Mucosa of rectum (tissue), 2 donors: ENCODE measurements at regions not wholly inside any gene's neighbourhood (a gene's known extent, or its start where the extent isn't known, plus 50 kb on each side); places are given as distances from the start of the nearest gene placed in this dataset.
"Not testable (repeated sequence)": the region's sequence is repeated elsewhere in the genome, so short reads cannot be mapped to it uniquely, and the experiment has no call there.

Source experiments
- H3K27ac ChIP-seq, 2 donors: one replicate each; pipeline ENCODE4 v1.7.0; 2013; ENCODE audit warnings: inconsistent platforms in 2 of 2, low read depth in 2 of 2, low read length in 2 of 2
- H3K27me3 ChIP-seq, 2 donors: one replicate each; pipeline ENCODE4 v1.7.0; 2013; ENCODE audit warnings: low read length in 2 of 2; ENCODE audit not compliant: control insufficient read depth in 2 of 2, insufficient read depth in 2 of 2
- H3K36me3 ChIP-seq, 2 donors: one replicate each; pipeline ENCODE4 v1.7.0; 2013; ENCODE audit warnings: low read length in 2 of 2; ENCODE audit not compliant: control insufficient read depth in 2 of 2, insufficient read depth in 2 of 2
- H3K4me1 ChIP-seq, 2 donors: one replicate each; pipeline ENCODE4 v1.7.0; 2013; ENCODE audit warnings: low read length in 2 of 2, mild to moderate bottlenecking in 1 of 2; ENCODE audit not compliant: control insufficient read depth in 2 of 2, insufficient read depth in 2 of 2
- H3K4me3 ChIP-seq, 2 donors: one replicate each; pipeline ENCODE4 v1.7.0; 2013; ENCODE audit warnings: low read length in 2 of 2
- H3K9ac ChIP-seq, 2 donors: one replicate each; pipeline ENCODE4 v1.7.0; 2013; ENCODE audit warnings: low read length in 2 of 2, low read depth in 1 of 2, mild to moderate bottlenecking in 1 of 2
- H3K9me3 ChIP-seq, 2 donors: one replicate each; pipeline ENCODE4 v1.7.0; 2013; ENCODE audit warnings: low read length in 2 of 2; ENCODE audit not compliant: control insufficient read depth in 2 of 2
- donor health status: healthy.
- donor health status: Normal muscosa, but diverticular disease.

DNA sequence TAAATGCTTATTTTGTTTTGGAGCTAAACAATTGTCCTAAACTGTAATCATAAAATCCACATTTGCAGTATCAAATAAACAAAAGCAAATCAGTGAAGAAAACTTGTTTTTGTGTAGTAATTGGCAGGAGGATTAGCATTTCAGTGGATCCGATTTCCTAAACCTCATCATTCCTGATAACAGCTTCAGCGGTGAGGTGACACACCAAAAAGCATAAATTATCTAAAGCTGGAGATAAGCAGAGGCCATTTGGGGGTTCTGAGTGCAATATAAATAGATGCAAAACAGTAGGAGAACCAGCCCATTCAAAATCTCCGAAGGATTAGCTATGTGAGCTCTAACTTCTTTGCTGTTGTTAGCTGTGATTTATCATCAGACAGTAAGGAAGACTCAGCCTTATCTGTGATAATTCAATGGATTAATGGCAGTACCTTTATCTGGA is 235.8 kb downstream of the EPHA7 start:
- no peak overlapping the region for H3K27ac ChIP-seq
- no peaks in the 10 kb centered on the region for H3K36me3 ChIP-seq
- no peak overlapping the region for H3K9ac ChIP-seq
- no peaks in the 10 kb centered on the region for H3K4me1 ChIP-seq
- no peak overlapping the region for H3K4me3 ChIP-seq
- H3K9me3 ChIP-seq, result no peaks in the 10 kb centered on the region
- no peaks in the 10 kb centered on the region for H3K27me3 ChIP-seq

- H3K4me1 ChIP-seq, result no peaks in the 10 kb centered on the region
- H3K36me3 ChIP-seq, result no peaks in the 10 kb centered on the region
- no peak overlapping the region for H3K9ac ChIP-seq
- H3K27ac ChIP-seq, result no peak overlapping the region
- no peak overlapping the region for H3K4me3 ChIP-seq
- H3K9me3 ChIP-seq, result no peaks in the 10 kb centered on the region
- H3K27me3 ChIP-seq, result no peaks in the 10 kb centered on the region
Observed at GRCh38 chr6:93182938-93183479, 236.3 kb downstream of the EPHA7 start.

GRCh38 chr6:93177918-93178317 is 241.4 kb downstream of the EPHA7 start:
- Histone ChIP-seq H3K36me3 (no peaks in the 10 kb centered on the region), H3K9ac (no peak overlapping the region), H3K4me3 (no peak overlapping the region), H3K27me3 (no peaks in the 10 kb centered on the region), H3K27ac (no peak overlapping the region), H3K9me3 (no peaks in the 10 kb centered on the region), H3K4me1 (no peaks in the 10 kb centered on the region)

DNA sequence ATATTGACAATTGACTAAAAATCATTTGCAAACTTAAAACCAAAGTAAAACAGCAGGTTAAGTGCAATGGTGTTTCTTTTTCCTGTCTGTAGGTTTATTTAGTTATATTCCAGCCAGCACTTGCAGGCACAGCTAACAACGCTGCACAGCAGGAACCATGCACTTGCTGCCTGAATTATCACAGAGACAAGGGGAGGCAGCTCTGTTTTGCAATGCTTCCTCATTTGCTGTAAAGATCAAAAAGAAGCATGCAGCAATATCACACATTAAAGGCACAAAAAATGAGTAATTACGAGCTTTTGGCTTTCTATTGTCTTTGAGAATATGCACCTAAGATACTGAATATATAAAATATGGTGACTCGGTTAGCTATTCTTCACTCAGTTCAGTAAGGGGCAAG is 241.9 kb downstream of the EPHA7 start:
- Histone ChIP-seq H3K4me1 (no peaks in the 10 kb centered on the region), H3K27ac (no peak overlapping the region), H3K4me3 (no peak overlapping the region), H3K27me3 (no peaks in the 10 kb centered on the region), H3K36me3 (no peaks in the 10 kb centered on the region), H3K9ac (no peak overlapping the region), H3K9me3 (no peaks in the 10 kb centered on the region)

DNA sequence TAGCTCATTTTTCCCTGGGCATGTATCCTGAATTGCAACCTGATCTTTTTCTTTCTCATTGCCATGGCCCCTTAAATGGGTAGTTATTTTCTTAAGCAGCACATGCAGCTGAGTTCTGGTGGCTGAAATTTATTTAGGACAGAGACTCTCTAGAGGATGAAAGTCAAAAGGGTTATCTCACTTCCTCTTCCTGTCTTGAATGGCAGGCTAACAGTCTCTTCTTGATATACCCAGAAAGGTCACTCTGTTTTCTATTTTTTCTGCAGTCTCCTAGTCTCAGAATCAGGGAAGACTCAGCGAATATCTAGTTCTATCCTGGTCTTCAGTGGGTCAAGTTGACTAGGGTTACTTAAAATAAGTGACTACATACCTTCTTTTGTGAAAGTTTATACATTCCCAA is 243.3 kb downstream of the EPHA7 start:
- H3K9me3 ChIP-seq, result no peaks in the 10 kb centered on the region

GRCh38 chr6:93173573-93173972 is 245.8 kb downstream of the EPHA7 start:
- H3K9ac ChIP-seq, H3K4me3 ChIP-seq, H3K9me3 ChIP-seq, H3K27ac ChIP-seq, H3K27me3 ChIP-seq, H3K36me3 ChIP-seq, H3K4me1 ChIP-seq: not testable (repeated sequence)

More for the DNA sequence above, 243.3 kb downstream of the EPHA7 start:
- Histone ChIP-seq H3K9ac (no peak overlapping the region), H3K27me3 (no peaks in the 10 kb centered on the region), H3K4me1 (no peaks in the 10 kb centered on the region), H3K36me3 (no peaks in the 10 kb centered on the region), H3K27ac (no peak overlapping the region), H3K4me3 (no peak overlapping the region)

DNA sequence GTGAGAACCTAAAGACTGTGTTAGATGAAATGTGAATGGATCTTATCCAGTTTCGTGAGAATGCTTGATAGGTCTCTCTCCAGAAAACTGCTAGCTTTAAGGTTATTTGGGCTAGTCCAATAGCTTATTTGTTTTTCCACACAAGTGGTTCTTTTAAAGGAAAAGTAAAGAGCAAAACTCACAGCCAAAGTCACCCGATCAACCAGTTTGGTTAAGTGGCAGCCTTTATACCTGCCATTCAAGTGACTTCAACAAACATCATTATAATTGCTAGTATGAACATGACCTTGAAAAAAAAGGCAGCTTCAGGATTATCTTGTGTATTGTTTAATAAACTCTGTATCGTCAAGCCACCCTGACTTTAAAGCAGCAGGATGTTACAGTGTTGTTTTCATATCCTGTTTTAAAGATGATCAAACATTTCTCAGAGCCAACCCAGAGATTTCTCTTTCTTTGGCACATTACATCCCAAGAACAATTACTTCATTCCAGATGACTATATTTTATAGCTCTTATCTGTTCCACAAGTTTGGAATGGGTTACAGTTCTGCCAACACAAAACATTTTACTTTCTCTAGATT is 253.4 kb downstream of the EPHA7 start:
- no peaks in the 10 kb centered on the region for H3K36me3 ChIP-seq
- no peak overlapping the region for H3K4me3 ChIP-seq
- H3K4me1 ChIP-seq, result no peaks in the 10 kb centered on the region
- no peaks in the 10 kb centered on the region for H3K27me3 ChIP-seq
- H3K27ac ChIP-seq, result no peak overlapping the region
- no peak overlapping the region for H3K9ac ChIP-seq
- no peaks in the 10 kb centered on the region for H3K9me3 ChIP-seq

- Histone ChIP-seq H3K9ac (no peak overlapping the region), H3K4me3 (no peak overlapping the region), H3K9me3 (no peaks in the 10 kb centered on the region), H3K27me3 (no peaks in the 10 kb centered on the region), H3K27ac (no peak overlapping the region), H3K36me3 (no peaks in the 10 kb centered on the region), H3K4me1 (no peaks in the 10 kb centered on the region)
Observed at GRCh38 chr6:93164781-93165180, 254.6 kb downstream of the EPHA7 start.

DNA sequence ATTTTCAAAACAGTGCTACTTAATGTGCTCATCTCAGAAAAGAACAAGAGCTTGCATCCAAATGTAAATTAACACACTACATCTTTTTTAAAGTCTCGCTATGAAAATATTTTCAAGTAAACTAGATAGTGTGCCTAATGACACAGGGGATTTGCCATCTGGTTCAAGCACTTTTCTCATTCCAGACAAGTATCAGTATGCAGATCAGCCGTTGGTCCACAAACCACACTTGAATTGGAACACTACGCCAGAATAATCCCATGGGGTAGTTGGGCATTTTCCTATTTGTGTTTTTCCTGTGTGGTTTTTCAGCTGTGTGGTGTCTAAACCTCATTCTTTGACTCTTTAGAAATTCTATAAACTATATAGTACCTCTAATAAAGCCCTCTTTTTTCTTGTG is 256.2 kb downstream of the EPHA7 start:
- Histone ChIP-seq H3K4me3 (no peak overlapping the region), H3K27me3 (no peaks in the 10 kb centered on the region), H3K9me3 (no peaks in the 10 kb centered on the region), H3K27ac (no peak overlapping the region), H3K36me3 (no peaks in the 10 kb centered on the region), H3K9ac (no peak overlapping the region), H3K4me1 (no peaks in the 10 kb centered on the region)

- no peak overlapping the region for H3K27ac ChIP-seq
- H3K4me1 ChIP-seq, result no peaks in the 10 kb centered on the region
- H3K36me3 ChIP-seq, result no peaks in the 10 kb centered on the region
- no peak overlapping the region for H3K4me3 ChIP-seq
- no peaks in the 10 kb centered on the region for H3K9me3 ChIP-seq
- H3K9ac ChIP-seq, result no peak overlapping the region
- no peaks in the 10 kb centered on the region for H3K27me3 ChIP-seq
Observed at GRCh38 chr6:93139408-93140081, 279.8 kb downstream of the EPHA7 start.
